Astrocyte (in vitro differentiated cells and primary cell): ENCODE measurements at regions not wholly inside any gene's neighbourhood (a gene's known extent, or its start where the extent isn't known, plus 50 kb on each side); places are given as distances from the start of the nearest gene placed in this dataset.

Source experiments
- DNase-seq: peaks from one replicate; pipeline ENCODE4 v3.0.0-alpha.2; 2010; ENCODE audit warnings: low read depth
- FAIRE-seq: peaks from 2 replicates; lab custom pipeline; 2011; peaks lifted over from hg19 to GRCh38; lab: Jason Lieb, UNC
- H2AFZ ChIP-seq: 2 replicates; pipeline ENCODE4 v1.6.0; 2012; ENCODE audit warnings: low read depth, low read length, inconsistent platforms
- H3K27ac ChIP-seq: 2 replicates; pipeline ENCODE4 v1.5.1; 2011; ENCODE audit warnings: low read depth, low read length, inconsistent platforms
- H3K27me3 ChIP-seq: 2 replicates; pipeline ENCODE4 v1.6.0; 2011; ENCODE audit warnings: low read length, inconsistent platforms; ENCODE audit not compliant: insufficient read depth
- H3K36me3 ChIP-seq: 2 replicates; pipeline ENCODE4 v1.5.1; 2011; ENCODE audit warnings: low read length, inconsistent platforms; ENCODE audit not compliant: insufficient read depth
- H3K4me1 ChIP-seq: 2 replicates; pipeline ENCODE4 v1.5.1; 2011; ENCODE audit warnings: low read length, inconsistent platforms; ENCODE audit not compliant: insufficient read depth
- H3K4me2 ChIP-seq: 2 replicates; pipeline ENCODE4 v1.6.0; 2012; ENCODE audit warnings: low read length, inconsistent platforms
- H3K4me3 ChIP-seq: 2 replicates; pipeline ENCODE4 v1.5.1; 2011; ENCODE audit warnings: low read depth, mild to moderate bottlenecking, low read length, inconsistent platforms; ENCODE audit not compliant: insufficient read depth
- H3K79me2 ChIP-seq: 2 replicates; pipeline ENCODE4 v1.6.0; 2012; ENCODE audit warnings: mild to moderate bottlenecking, low read length, inconsistent platforms; ENCODE audit not compliant: insufficient read depth
- H3K9ac ChIP-seq: 2 replicates; pipeline ENCODE4 v1.6.0; 2012; ENCODE audit warnings: mild to moderate bottlenecking, low read length, inconsistent platforms
- H3K9me3 ChIP-seq: 2 replicates; pipeline ENCODE4 v1.5.1; 2012; ENCODE audit warnings: low read depth, mild to moderate bottlenecking, low read length, inconsistent platforms; ENCODE audit not compliant: insufficient read depth
- H4K20me1 ChIP-seq: 2 replicates; pipeline ENCODE4 v1.6.0; 2012; ENCODE audit warnings: low read length, inconsistent platforms; ENCODE audit not compliant: insufficient read depth
- H3K27ac Mint-ChIP-seq: one replicate; pipeline ENCODE4 v1.8.0; 2021; ENCODE audit warnings: mild to moderate bottlenecking, mixed read lengths; ENCODE audit not compliant: unreplicated experiment
- H3K27me3 Mint-ChIP-seq: one replicate; pipeline ENCODE4 v1.8.0; 2021; ENCODE audit warnings: low read depth, mixed read lengths; ENCODE audit not compliant: unreplicated experiment
- H3K36me3 Mint-ChIP-seq: one replicate; pipeline ENCODE4 v1.8.0; 2021; ENCODE audit warnings: low read depth, mixed read lengths; ENCODE audit not compliant: unreplicated experiment
- H3K4me1 Mint-ChIP-seq: one replicate; pipeline ENCODE4 v1.8.0; 2021; ENCODE audit warnings: low read depth, mixed read lengths; ENCODE audit not compliant: unreplicated experiment
- H3K4me3 Mint-ChIP-seq: one replicate; pipeline ENCODE4 v1.8.0; 2021; ENCODE audit warnings: mild to moderate bottlenecking, moderate library complexity, mixed read lengths; ENCODE audit not compliant: unreplicated experiment
- H3K9me3 Mint-ChIP-seq: one replicate; pipeline ENCODE4 v1.8.0; 2021; ENCODE audit warnings: mild to moderate bottlenecking, mixed read lengths; ENCODE audit not compliant: unreplicated experiment
- EZH2 ChIP-seq: IDR thresholded peaks from 2 replicates; pipeline ENCODE4 v1.6.1; 2012; ENCODE audit warnings: mild to moderate bottlenecking, low read length, inconsistent platforms; ENCODE audit not compliant: insufficient read depth
- TF ChIP-seq, protein P1 (sequence below): IDR thresholded peaks from 2 replicates; pipeline ENCODE4 v1.5.1; 2011; ENCODE audit warnings: low read depth, mild to moderate bottlenecking, inconsistent platforms, low read length, moderate library complexity; ENCODE audit not compliant: insufficient read depth

DNA sequence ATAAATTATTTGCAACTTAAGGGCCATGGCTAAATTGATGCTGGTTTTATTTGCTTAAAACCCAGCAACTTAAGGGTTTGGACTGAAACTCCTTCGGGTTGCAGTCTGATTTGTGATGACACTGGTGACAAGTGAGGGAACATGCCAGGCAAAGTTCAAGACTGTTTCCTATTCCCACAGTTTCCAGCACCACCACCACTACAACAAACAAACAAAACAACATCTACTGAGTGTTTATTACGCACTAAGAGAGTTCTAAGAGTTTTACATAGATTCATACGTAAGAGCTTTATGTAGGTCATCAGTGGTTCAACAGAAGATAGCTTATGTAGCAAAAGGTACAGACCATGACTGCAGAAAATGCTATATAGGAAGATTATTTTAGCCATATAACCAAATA is 1582.1 kb downstream of the BRINP3 start:
- no peaks in the 10 kb centered on the region for H3K27me3 Mint-ChIP-seq
- Histone ChIP-seq H3K27me3 (no peaks in the 10 kb centered on the region), H3K36me3 (no peaks in the 10 kb centered on the region), H3K79me2 (no peaks in the 10 kb centered on the region), H3K4me3 (no peak overlapping the region), H3K9me3 (no peaks in the 10 kb centered on the region), H3K27ac (no peak overlapping the region), H3K9ac (no peak overlapping the region), H2AFZ (no peak overlapping the region), H3K4me1 (no peaks in the 10 kb centered on the region), H3K4me2 (no peak overlapping the region), H4K20me1 (no peaks in the 10 kb centered on the region)
- H3K36me3 Mint-ChIP-seq, result no peaks in the 10 kb centered on the region
- TF ChIP-seq, protein P1, sequence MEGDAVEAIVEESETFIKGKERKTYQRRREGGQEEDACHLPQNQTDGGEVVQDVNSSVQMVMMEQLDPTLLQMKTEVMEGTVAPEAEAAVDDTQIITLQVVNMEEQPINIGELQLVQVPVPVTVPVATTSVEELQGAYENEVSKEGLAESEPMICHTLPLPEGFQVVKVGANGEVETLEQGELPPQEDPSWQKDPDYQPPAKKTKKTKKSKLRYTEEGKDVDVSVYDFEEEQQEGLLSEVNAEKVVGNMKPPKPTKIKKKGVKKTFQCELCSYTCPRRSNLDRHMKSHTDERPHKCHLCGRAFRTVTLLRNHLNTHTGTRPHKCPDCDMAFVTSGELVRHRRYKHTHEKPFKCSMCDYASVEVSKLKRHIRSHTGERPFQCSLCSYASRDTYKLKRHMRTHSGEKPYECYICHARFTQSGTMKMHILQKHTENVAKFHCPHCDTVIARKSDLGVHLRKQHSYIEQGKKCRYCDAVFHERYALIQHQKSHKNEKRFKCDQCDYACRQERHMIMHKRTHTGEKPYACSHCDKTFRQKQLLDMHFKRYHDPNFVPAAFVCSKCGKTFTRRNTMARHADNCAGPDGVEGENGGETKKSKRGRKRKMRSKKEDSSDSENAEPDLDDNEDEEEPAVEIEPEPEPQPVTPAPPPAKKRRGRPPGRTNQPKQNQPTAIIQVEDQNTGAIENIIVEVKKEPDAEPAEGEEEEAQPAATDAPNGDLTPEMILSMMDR, result no peak
- H3K4me3 Mint-ChIP-seq, result no peak overlapping the region
- FAIRE-seq (no peak), DNase-seq (no peak)
- no peak overlapping the region for H3K27ac Mint-ChIP-seq
- no peaks in the 10 kb centered on the region for H3K4me1 Mint-ChIP-seq
- no peaks in the 10 kb centered on the region for H3K9me3 Mint-ChIP-seq

DNA sequence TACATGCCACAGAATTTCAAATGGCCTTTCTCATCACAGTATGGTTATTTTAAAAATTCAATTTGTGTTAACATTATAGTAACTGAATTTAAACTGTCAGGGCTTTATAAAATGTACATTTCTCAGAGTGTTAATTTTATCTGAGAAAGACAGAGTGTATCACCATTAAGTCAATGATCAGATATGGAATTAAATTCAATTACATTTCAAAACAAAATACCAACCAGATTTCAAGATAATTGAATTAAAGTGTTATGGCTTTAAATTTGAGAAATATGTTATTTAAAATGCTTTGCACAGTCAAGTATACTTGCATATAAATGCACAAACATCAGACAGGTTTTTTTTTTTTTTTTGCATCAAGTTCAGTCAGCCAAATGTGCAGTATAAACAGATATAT is 1574.4 kb downstream of the BRINP3 start:
- Mint-ChIP-seq H3K36me3 (no peaks in the 10 kb centered on the region), H3K27ac (no peak overlapping the region), H3K4me1 (peaks cover 5% of the 10 kb centered on the region), H3K9me3 (no peaks in the 10 kb centered on the region), H3K27me3 (no peaks in the 10 kb centered on the region), H3K4me3 (no peak overlapping the region)
- H3K27ac ChIP-seq, result no peak overlapping the region
- H3K9me3 ChIP-seq, result no peaks in the 10 kb centered on the region
- no peaks in the 10 kb centered on the region for H3K36me3 ChIP-seq
- no peaks in the 10 kb centered on the region for H3K79me2 ChIP-seq
- DNase-seq (no peak), FAIRE-seq (no peak)
- no peak overlapping the region for H3K4me3 ChIP-seq
- H3K27me3 ChIP-seq, result no peaks in the 10 kb centered on the region
- no peak overlapping the region for H2AFZ ChIP-seq
- H3K9ac ChIP-seq, result no peak overlapping the region
- H3K4me2 ChIP-seq, result no peak overlapping the region
- H3K4me1 ChIP-seq, result no peaks in the 10 kb centered on the region
- TF ChIP-seq, protein P1, result no peak
- no peak for TF ChIP-seq EZH2
- no peaks in the 10 kb centered on the region for H4K20me1 ChIP-seq

DNA sequence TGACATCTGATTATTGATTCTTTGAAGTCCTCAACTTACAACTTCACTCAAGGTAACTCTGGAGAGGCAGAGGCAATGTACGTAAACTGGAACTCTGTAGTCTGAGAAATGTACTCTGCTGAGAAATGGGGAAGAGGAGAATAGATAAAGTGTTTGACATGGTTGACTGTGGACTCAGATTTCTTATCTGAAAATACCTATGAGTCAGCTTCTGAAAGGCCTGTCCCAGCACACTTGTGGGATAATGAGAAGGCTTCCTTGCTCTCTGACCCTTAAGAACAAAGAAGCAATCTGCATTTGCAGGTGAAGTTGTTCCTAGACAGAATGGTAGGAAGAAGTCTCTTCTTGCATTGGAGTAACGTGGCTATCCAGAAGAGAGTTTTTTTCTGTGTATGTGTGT is 1573.5 kb downstream of the BRINP3 start:
- Histone ChIP-seq H3K27ac (no peak overlapping the region), H3K36me3 (no peaks in the 10 kb centered on the region), H3K27me3 (no peaks in the 10 kb centered on the region), H3K9ac (no peak overlapping the region), H4K20me1 (no peaks in the 10 kb centered on the region), H3K79me2 (no peaks in the 10 kb centered on the region), H3K4me2 (no peak overlapping the region), H2AFZ (no peak overlapping the region), H3K4me1 (no peaks in the 10 kb centered on the region), H3K4me3 (no peak overlapping the region), H3K9me3 (no peaks in the 10 kb centered on the region)
- Mint-ChIP-seq H3K27me3 (no peaks in the 10 kb centered on the region), H3K4me1 (peaks cover 5% of the 10 kb centered on the region), H3K4me3 (no peak overlapping the region), H3K9me3 (no peaks in the 10 kb centered on the region), H3K27ac (no peak overlapping the region), H3K36me3 (no peaks in the 10 kb centered on the region)
- no peak for TF ChIP-seq EZH2
- TF ChIP-seq, protein P1, result no peak
- FAIRE-seq (no peak), DNase-seq (peak; percentile 4)
